Fibroblast of skin of left quadriceps (primary cell): ENCODE measurements at regions not wholly inside any gene's neighbourhood (a gene's known extent, or its start where the extent isn't known, plus 50 kb on each side); places are given as distances from the start of the nearest gene placed in this dataset.
"Not testable (repeated sequence)": the region's sequence is repeated elsewhere in the genome, so short reads cannot be mapped to it uniquely, and the experiment has no call there.

Source experiments
- DNase-seq, 2 experiments: peaks; one replicate each; pipeline ENCODE4 v3.0.0-alpha.2; 2013; ENCODE audit warnings: low read depth in 2 of 2

DNA sequence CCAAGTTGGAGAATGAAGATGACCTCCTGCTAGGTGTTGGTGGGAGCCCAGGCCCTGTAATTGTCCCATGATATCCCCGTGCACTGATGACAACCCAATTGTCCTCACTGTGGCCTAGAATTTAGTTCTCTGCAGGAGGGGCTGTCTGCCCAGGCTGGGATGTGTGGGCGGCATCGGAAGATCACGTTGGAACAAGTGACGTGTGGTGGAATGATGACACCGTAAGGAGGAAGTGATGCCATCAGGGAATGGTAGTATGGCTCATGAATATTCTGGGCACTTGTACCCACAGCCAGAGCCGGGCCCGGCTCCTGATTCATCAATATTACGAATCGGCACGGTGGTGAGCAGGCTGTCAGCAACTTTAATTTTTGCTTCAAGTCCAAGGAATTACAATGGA lies 111.6 kb downstream of the MIAT start:
- DNase-seq: no peak

DNA sequence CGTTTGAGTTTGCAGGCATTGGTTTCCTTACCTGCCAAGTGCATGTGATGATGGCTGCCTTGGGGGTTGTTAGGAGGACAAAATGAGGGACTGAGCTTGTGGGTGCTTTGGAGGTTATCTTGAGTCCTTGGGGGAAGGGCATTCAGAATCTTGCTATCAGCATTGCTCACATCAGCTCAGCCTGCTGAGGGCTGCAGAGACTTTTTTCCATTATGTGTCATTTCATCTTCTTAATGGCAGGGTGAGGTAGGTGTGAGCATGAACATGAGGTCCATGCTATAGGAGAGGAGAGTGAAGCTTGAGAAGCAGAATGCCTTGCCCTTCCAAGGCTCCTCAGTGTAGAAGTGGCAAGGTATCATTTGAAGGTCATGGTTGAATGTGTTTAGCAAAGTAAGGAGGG lies 112.3 kb downstream of the MIAT start:
- DNase-seq: no peak

DNA sequence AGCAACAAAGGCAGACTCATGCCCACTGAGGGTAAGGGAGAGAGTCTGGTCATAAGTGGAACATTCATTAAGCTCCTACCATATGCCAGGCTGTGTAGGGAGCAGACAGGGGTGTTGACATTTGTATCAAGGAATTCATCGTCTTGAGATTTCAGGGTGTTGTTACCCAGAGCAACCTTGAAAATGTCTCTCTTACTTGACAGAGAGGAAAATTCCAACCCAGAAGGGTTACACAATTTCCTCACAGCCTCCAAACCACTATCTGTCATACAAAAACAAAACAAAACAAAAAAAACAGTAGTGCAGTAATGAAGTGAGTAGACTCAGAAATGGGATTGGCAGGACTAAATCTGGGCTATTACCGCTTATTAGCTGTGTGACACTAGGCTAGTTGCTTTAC lies 113.2 kb downstream of the MIAT start:
- no peak for DNase-seq

DNA sequence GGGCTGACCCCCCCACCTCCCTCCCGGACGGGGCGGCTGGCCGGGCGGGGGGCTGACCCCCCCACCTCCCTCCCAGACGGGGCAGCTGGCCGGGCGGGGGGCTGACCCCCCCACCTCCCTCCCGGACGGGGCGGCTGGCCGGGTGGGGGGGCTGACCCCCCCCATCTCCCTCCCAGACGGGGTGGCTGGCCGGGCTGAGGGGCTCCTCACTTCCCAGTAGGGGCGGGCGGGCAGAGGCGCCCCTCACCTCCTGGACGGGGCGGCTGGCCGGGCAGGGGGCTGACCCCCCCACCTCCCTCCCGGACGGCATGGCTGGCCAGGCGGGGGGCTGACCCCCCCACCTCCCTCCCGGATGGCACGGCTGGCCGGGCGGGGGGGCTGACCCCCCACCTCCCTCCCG lies 115.7 kb downstream of the MIAT start:
- not testable (repeated sequence) for DNase-seq

DNA sequence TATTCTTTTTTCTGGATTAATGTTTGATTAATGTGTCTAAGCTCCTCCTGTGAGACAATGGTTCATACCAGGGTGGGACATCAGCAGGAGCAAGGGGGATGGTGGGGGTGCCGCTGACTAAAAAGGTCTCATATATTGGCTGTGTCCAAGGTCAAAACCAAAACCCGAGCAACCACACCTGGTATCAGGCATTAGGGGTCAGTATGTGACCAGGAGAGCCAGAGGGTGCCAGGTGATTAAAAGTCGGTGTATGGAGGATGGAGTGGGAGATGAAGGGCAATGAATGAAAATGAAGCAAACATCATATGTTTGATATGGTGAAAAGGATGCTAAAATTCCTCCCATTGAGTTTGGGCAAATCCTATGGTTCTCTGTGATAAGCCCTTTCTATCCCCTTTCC lies 118.0 kb downstream of the MIAT start:
- no peak for DNase-seq

DNA sequence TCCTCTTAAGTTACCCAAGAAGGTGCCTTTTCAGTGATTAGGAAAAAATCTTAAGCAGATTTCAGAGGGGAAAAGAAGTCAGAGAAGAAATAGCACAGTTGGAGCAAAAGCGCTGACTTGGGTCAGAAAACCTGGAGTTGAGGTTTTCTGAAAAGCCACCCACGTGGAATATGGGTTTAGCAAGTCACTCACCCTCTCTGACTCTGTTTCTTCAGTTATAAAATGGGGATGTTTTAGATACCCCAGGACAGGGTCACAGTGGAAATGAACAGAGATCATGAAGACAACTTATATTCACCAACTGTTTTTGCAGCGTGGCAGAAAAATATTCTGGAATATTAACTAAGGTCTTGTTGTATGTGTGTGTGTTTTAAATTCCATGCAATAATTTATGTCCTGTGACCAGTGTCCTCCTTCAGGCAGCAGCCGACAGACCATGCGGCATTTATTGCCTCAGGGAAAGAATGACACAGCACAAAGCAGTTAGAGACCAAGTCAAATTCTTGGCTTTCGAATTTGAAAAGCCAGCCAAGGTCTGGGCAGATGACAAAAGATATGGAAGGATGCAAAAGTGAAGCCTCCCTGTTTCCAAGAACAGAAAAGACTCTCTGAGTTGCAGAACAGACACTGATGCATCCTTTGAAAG lies 119.9 kb downstream of the MIAT start:
- DNase-seq: no peak

DNA sequence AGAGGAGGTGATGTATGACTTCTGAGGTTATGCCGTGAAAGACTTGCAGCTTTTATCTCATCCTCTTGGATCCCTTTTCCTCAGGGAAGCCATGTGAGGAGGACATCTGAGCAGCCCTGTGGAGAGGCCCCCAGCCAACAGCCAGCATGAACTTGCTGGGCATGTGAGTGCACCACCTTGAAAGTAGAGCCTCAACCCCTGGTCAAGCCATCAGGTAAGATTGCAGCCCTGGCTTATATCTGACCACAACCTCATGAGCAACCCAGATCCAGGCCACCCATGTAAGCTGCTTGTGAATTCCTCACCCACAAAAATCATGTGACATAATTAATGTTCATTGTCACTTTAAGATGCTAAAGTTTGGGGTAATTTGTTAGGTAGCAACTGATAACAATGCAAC lies 121.0 kb downstream of the MIAT start:
- no peak for DNase-seq

DNA sequence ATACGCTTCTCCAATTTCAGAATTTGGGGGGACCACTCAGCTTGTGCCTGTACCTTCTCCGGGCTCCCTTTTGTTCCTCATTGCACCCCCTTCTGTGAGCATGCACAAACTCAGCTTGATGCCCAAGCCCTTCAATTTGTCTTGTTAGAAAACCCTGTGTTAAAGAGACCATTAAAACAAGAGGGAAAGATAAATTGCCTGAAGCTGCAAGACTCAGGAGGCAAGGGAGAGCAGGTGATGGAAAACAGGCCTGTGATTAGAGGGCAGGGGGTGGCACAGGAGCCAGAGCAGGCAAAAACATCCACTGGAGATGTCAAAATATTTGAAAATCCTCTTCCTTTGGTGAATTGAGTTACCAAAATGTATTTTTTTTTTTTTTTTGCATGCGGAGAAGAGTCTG lies 121.7 kb downstream of the MIAT start:
- no peak for DNase-seq

DNA sequence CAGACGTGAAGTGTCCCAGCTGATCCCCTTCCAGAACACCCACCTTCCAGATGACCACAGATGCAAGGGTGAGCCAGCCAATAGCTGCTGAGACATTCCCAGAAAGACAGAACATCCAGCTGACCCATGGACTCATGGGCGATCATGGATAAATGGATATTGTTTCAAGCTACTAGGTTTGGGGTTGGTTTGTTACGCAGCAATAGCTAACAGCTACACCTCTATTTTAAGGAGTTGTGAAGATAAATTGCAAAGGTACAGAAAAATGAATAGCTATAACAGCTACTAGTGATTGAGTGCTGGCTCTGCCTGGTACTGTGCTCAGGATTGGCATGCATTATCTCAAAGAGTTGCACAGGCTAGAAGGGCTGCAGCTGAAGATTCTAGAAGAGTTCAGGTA lies 122.5 kb downstream of the MIAT start:
- no peak for DNase-seq

DNA sequence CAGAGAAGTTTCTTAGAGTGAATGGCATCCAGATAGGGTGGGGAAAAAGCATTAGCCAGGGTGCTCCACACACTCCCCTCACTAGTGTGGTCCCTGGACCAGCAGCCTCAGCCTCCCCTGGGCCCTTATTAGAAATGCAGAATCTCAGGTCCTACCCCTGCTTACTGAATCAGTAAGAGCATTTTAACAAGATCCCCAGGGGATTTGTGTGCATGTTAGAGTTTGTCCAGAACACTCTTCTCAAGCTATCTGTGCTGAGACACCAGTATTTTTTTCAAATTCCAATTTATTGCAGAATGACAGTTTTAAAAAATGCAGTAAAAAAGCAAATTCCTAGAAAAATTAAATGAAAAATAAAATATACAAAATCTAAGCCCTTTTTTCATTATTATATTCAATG lies 123.1 kb downstream of the MIAT start:
- DNase-seq: no peak

DNA sequence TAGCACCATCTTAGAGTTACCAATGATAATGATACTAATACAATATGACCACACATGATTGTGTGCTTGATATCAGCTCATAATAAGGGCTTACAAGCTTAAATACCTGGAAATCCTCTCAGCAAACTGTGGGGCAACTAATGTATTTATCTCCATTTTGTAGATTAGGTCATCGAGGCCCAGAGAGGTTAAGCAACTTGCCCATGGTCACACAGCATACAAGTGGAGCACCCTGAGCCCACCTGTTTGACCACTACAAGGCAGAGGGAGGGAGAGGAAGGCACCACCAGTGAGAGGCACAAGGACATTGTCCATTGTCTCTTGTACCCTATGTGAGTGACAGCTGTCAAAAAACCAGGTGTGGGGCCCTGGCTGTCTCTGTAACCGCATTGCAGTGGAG lies 123.7 kb downstream of the MIAT start:
- DNase-seq: no peak

DNA sequence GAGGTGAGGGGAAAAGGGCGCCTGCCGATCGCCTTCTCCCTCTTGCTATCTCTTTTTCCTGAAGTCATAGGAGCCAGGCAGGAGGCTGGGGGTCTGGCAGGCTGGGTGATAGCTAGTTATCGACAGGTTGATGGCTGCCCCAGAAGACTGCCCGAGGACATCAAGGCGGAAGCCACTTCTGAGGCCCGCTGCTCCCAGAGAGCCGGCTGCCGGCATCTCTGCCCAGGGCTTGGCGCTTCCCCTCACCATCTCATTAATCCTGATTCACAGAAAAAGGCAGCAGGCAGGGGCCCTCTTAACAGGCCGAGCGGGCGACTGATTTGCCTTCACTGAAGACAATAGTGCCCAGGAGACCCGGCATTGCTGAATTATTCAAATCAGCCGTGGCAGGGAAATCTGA lies 124.2 kb downstream of the MIAT start:
- DNase-seq: no peak

DNA sequence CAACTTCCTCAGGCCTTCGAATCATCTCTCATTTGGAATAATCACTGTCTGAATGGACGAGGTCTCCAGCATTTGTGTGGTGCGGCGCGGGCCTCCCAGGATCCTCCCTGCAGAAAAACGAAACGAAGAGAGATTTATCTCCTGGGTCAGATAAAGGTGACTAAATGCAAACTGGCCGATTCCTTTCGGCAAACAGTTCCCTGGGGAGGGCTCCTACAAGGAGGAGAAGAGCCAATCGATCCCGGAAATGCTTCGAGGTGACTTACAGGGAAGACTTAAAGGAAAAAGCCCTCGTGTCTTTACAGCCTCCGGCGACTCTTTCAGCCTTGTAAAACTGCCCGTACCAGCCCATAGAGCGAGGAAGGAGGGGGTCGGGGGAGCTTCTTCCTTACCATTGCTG lies 126.5 kb downstream of the MIAT start:
- no peak for DNase-seq

DNA sequence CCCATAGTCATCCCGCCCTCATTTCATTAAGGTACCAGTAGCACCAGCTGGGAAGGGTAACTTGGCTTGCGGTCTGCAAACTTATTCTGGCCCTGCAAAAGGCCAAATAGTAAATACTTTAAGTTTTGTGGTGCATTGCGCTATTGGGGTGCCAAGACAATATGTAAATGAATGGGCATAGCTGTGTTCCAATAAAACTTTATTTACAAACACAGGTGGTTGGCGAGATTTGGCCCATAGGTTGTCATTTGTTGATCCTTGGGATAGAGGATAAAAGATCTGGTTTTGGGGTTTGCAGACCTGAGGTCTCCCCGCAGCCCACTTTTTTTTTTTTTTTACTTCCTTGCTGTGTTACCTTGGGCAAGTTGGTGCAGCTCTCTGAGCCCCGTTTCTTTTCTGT lies 127.4 kb downstream of the MIAT start:
- DNase-seq: no peak

DNA sequence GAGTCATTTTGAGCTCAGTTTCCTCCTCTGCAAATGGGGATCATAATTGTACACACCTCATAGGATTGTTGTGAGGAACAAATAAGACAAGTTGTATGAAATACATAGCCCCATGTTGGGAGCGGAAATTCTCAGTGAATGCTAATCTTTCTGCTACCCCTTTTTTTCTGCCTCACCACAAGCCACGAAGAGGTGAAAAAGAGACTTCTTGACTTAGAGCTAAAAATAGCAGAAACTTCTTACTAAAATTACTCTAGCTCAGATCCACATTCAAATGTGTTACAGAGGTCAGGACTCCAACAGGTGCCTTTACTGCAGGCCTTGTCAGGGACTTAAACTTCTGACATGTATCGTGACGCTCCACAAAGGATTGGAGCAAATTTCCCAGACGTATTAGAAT lies 128.5 kb downstream of the MIAT start:
- no peak for DNase-seq

DNA sequence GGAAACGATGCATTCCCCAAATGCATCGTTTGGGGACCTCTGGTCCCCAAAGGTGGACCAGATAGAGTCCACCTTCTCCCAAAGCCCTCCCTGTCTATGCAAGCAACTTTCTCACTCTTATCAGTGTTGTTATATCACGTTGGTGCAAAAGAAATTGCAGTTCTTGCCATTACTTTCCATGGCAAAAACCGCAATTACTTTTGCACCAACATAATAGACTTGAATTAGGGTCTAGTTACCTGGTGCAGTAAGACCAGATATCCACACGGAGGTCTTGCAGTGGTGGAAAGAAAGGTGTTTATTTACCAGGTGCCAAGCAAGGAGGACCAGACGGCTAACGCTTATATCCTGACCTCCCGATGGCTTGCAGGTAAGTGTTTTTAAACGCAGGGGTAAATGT lies 129.0 kb downstream of the MIAT start:
- DNase-seq: no peak

DNA sequence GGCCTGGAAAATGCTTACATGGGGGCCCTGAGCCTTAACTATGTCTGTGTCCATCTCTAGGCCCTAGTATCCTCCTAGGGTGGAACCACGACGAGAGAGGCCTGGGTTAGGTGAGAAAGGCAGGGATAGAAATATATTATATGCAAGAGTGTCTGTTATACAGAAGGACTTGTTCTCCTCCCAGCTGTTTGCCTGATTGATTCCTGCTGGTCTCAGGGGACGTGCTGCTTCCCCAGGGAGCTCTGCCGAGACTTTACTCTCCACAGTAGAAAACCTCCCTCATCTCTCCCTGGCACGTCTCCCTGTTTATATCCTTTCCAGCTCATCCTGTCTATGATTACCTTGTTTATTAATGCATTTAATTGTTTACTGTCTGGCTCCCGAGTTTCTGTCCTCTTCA lies 132.6 kb downstream of the MIAT start:
- no peak for DNase-seq

DNA sequence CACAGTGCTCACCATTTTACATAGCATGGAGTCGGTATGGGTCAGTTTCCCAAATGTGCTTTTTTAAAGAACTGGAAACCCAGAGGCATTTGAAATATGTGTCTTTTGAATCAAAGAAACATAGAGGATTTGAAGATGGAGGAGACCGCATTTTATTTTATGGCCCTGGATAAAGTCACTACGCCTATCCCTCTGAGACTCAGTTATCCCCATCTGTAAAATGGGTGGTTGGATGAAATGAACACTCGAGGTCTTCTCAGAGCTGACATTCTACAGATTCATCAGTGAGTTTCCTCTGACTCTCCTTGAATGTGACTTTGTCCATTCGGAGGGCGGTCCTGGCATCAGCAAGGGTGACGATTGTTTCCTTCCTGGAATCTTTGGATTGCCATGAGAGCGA lies 135.1 kb downstream of the MIAT start:
- DNase-seq: no peak

DNA sequence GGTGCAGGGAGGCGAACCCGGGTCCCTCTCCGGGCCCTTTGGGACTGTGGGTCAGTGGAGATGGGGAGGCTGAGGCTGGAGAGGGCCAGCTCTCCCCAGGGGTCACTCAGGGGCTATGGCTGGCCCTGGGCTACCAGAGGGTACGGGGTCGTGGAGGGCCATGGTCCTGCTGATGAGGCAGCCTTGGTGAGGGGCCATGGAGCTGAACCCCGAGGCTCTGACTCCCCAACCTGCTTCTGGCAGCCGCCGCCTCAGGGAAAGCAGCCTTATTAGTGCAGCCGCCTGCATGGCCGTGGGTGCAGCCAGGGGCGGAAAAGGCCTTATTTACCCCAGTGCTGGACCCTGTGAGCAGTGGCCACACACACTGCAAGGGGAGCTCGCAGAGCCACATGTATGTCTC lies 139.4 kb downstream of the MIAT start:
- DNase-seq: no peak

DNA sequence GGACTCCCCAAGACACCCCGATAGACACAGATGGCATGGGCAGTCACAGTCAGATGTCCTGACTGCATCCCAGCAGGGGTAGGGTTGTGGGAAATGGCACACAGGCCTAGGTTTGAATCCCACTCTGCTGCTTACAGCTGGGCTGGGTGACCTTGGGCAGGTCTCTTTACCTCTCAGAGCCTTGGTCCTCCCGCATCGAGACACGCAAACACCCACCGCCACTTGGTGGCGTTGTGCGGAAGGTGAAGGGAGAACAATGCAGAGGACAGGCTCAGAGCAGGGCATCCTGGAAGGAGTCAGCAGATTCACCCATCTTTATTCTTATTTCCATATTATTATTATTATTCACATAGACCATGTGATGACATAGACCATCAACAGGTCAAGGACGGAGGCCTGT lies 140.5 kb downstream of the MIAT start:
- DNase-seq: no peak

DNA sequence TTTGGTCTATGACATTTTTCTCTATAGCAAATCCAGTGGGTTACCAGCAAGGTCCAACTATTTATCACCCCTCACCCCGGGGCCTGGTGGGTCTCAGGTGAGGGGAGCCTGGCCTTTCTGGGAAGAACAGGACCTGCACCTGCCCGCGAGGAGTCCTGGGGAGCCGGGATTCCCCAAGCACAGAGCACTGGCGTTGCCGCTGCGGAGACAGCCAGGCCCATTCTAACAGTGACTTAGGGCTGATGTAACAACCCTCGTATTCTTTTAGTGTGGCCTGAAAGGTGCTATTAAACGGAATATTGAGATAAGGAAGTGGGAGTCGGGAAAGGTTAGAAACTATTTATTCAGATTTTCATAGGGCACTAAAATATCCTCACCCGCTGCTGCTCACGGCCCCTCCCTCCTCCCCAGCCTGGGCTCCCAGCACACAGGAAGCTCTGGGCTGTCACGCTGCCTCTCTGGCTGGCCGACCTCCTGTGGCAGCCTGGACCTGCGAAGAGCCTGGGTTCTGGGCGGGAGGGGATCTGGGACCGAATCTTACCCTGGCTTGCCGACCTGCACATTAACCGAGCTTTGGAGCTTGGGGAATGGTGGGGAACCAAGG lies 141.2 kb downstream of the MIAT start:
- DNase-seq: no peak

DNA sequence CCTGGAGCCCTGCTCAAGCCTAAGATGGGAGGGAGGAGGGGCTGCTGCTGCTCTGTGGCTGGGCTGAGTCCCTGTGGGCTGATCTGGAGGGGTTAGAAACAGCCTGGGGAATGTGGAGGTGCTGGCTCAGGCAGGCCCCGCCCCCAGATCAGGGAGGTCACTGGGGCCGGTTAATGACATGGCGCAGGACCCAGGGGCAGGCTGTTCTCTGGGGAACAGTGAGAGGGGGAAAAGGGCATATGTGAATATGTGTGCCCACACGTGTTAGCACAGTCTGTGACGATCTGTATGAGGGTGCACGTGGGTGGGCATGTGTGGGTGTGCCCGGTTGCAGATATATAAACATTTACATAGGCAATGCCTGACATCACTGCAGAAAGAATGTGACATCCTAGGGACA lies 143.5 kb downstream of the MIAT start:
- no peak for DNase-seq

DNA sequence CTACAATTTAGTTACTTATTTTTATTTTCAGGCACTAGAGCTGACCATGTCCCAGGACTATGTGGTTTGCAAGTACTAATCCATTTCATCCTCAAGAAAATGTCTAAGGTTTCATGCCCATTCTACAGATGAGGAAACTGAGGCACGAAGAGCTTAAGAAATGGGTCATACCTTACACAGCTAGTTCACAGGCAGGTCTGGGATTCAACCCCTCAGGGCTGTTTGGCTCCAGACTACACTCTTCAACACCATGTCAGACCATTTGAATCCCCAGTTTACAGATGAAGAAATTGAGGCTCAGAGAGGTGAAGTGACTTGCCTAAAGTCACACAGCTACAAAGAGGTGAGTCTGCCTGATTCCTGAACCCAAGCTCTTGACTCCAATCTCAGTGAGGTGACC lies 144.1 kb downstream of the MIAT start:
- DNase-seq: no peak

DNA sequence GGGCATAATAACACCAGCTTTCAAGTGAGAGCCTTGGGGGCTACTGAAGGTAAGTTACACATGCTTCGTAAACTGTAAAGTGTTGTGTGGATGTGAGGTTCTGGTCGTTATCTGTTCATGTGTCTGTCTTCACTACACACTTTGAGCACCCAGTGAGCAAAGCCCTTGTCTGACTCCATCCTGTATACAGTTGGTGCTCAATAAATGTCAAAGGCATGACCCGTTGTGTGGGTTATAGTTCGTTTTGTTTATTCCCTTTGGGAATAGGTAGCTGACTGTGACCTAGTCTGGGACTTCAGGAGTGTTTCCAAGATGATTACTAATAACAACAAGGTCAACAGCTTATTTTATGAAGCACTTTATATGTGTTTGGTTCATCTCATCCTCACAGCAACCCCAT lies 146.9 kb downstream of the MIAT start:
- DNase-seq: no peak
